ENCODE measurements at regions not wholly inside any gene's neighbourhood (a gene's known extent, or its start where the extent isn't known, plus 50 kb on each side); places are given as distances from the start of the nearest gene placed in this dataset. TPM values are rescaled to one million over a fixed set of nuclear protein-coding genes. Genes with fewer than 3 reads are reported as not detected.
"Not testable (repeated sequence)": the region's sequence is repeated elsewhere in the genome, so short reads cannot be mapped to it uniquely, and the experiment has no call there.

- not testable (repeated sequence) for DNase-seq (ENCODE audit: low spot score)
Measured at GRCh38 chr10:113489522-113489921, 63.3 kb upstream of the HABP2 start.

GRCh38 chr10:113491967-113492565 is 60.8 kb upstream of the HABP2 start:
- DNase-seq (ENCODE audit: low spot score): no peak

GRCh38 chr10:113493195-113493594 is 59.7 kb upstream of the HABP2 start:
- no peak for DNase-seq (ENCODE audit: low spot score)

- no peak for DNase-seq (ENCODE audit: low spot score)
Measured at GRCh38 chr10:113493882-113494301, 59.0 kb upstream of the HABP2 start.

- no peak for DNase-seq (ENCODE audit: low spot score)
Measured at GRCh38 chr10:113494761-113495160, 58.1 kb upstream of the HABP2 start.

- DNase-seq (ENCODE audit: low spot score): no peak
Measured at GRCh38 chr10:113495553-113495952, 57.3 kb upstream of the HABP2 start.

- no peak for DNase-seq (ENCODE audit: low spot score)
Measured at GRCh38 chr10:113496111-113497109, 56.4 kb upstream of the HABP2 start.

GRCh38 chr10:113497198-113497597 is 55.7 kb upstream of the HABP2 start:
- no peak for DNase-seq (ENCODE audit: low spot score)

- DNase-seq (ENCODE audit: low spot score): no peak
Measured at GRCh38 chr10:113498997-113499396, 53.9 kb upstream of the HABP2 start.

GRCh38 chr10:113499806-113500205 is 53.0 kb upstream of the HABP2 start:
- no peak for DNase-seq (ENCODE audit: low spot score)

GRCh38 chr10:113501031-113501430 is 51.8 kb upstream of the HABP2 start:
- DNase-seq (ENCODE audit: low spot score): not testable (repeated sequence)

Small RNA genes lying in the stretch of these regions (small RNA-seq; reads per million reads assigned to genes)
- not detected for gene RNU7-165P
